ENCODE measurements at regions not wholly inside any gene's neighbourhood (a gene's known extent, or its start where the extent isn't known, plus 50 kb on each side); places are given as distances from the start of the nearest gene placed in this dataset.

- TF ChIP-seq CTCF (IDR thresholded peaks at IDR 0.05) = no peak
Measured at GRCh38 chr3:144677103-144677502, 705.5 kb downstream of the DIPK2A start.

GRCh38 chr3:144683065-144683464 is 711.4 kb downstream of the DIPK2A start:
- Histone ChIP-seq H3K9me3 (replicated peaks in 1 of 2; ENCODE audit: control insufficient read depth in 1 of 2, insufficient read depth in 1 of 2, low read length in 2 of 2) (peaks cover 0 to 3% of the 10 kb centered on the region in 2 donors), H3K4me1 (ENCODE audit: control insufficient read depth in 1 of 2, insufficient read depth in 2 of 2, low read length in 2 of 2) (no peaks in the 10 kb centered on the region), H3K27ac (ENCODE audit: low read depth in 1 of 2, low read length in 2 of 2) (no peak overlapping the region), H3K79me2 (ENCODE audit: insufficient read depth, low read length) (no peaks in the 10 kb centered on the region), H2AFZ (ENCODE audit: insufficient read depth, low read depth, low read length, poor library complexity, severe bottlenecking) (no peak overlapping the region), H3K4me3 (replicated peaks in 1 of 3; ENCODE audit: low read depth in 2 of 3, low read length in 3 of 3) (no peak overlapping the region), H3K36me3 (replicated peaks in 1 of 2; ENCODE audit: control insufficient read depth in 1 of 2, insufficient read depth in 2 of 2, low read length in 2 of 2) (no peaks in the 10 kb centered on the region), H3K27me3 (ENCODE audit: control insufficient read depth in 2 of 2, insufficient read depth in 2 of 2, low read length in 2 of 2) (no peaks in the 10 kb centered on the region), H4K20me1 (ENCODE audit: insufficient read depth, low read length) (no peaks in the 10 kb centered on the region), H3K9ac (ENCODE audit: insufficient read depth, low read length, poor library complexity, severe bottlenecking) (no peak overlapping the region), H3K4me2 (replicated peaks; ENCODE audit: extremely low read depth, low read length, poor library complexity, severe bottlenecking) (no peak overlapping the region)
- intact Hi-C loops (cut with micrococcal nuclease) = no loop called here
- H3K9me3 Mint-ChIP-seq = peaks cover 0 to 5% (median 2%) of the 10 kb centered on the region in 7 donors
- TF ChIP-seq CTCF (IDR thresholded peaks at IDR 0.05) = no peak
- no peaks in the 10 kb centered on the region for H3K36me3 Mint-ChIP-seq
- no peaks in the 10 kb centered on the region for H3K27me3 Mint-ChIP-seq (ENCODE audit: low read depth in 3 of 3)
- H3K4me1 Mint-ChIP-seq = no peaks in the 10 kb centered on the region
- WGBS (ENCODE audit: insufficient coverage) = no CpG with 5 or more reads among the region's 1 CpG
- no peak for DNase-seq
- H3K4me3 Mint-ChIP-seq = no peak overlapping the region
- no peak overlapping the region for H3K27ac Mint-ChIP-seq

More at GRCh38 chr3:144677103-144677502, 705.5 kb downstream of the DIPK2A start:
- Histone ChIP-seq H4K20me1 (ENCODE audit: insufficient read depth, low read length) (no peaks in the 10 kb centered on the region), H3K4me1 (ENCODE audit: control insufficient read depth in 1 of 2, insufficient read depth in 2 of 2, low read length in 2 of 2) (no peaks in the 10 kb centered on the region), H3K4me2 (replicated peaks; ENCODE audit: extremely low read depth, low read length, poor library complexity, severe bottlenecking) (no peak overlapping the region), H3K9ac (ENCODE audit: insufficient read depth, low read length, poor library complexity, severe bottlenecking) (no peak overlapping the region), H3K9me3 (replicated peaks in 1 of 2; ENCODE audit: control insufficient read depth in 1 of 2, insufficient read depth in 1 of 2, low read length in 2 of 2) (peaks cover 0 to 3% of the 10 kb centered on the region in 2 donors), H3K79me2 (ENCODE audit: insufficient read depth, low read length) (no peaks in the 10 kb centered on the region), H3K36me3 (replicated peaks in 1 of 2; ENCODE audit: control insufficient read depth in 1 of 2, insufficient read depth in 2 of 2, low read length in 2 of 2) (no peaks in the 10 kb centered on the region), H2AFZ (ENCODE audit: insufficient read depth, low read depth, low read length, poor library complexity, severe bottlenecking) (no peak overlapping the region), H3K4me3 (replicated peaks in 1 of 3; ENCODE audit: low read depth in 2 of 3, low read length in 3 of 3) (no peak overlapping the region), H3K27me3 (ENCODE audit: control insufficient read depth in 2 of 2, insufficient read depth in 2 of 2, low read length in 2 of 2) (no peaks in the 10 kb centered on the region), H3K27ac (ENCODE audit: low read depth in 1 of 2, low read length in 2 of 2) (no peak overlapping the region)
- WGBS (ENCODE audit: insufficient coverage) = no CpG with 5 or more reads among the region's 1 CpG
- Mint-ChIP-seq H3K27ac (no peak overlapping the region), H3K9me3 (peaks cover 0 to 5% (median 0%) of the 10 kb centered on the region in 7 donors), H3K27me3 (ENCODE audit: low read depth in 3 of 3) (no peaks in the 10 kb centered on the region), H3K4me1 (no peaks in the 10 kb centered on the region), H3K36me3 (no peaks in the 10 kb centered on the region), H3K4me3 (no peak overlapping the region)
- intact Hi-C loops (cut with micrococcal nuclease) = no loop called here
- DNase-seq = no peak

Measured in CD14-positive monocyte (primary cell).